Peyer's patch (tissue), 4 donors: ENCODE measurements at regions not wholly inside any gene's neighbourhood (a gene's known extent, or its start where the extent isn't known, plus 50 kb on each side); places are given as distances from the start of the nearest gene placed in this dataset.
"Not testable (repeated sequence)": the region's sequence is repeated elsewhere in the genome, so short reads cannot be mapped to it uniquely, and the experiment has no call there.

Source experiments
- CTCF ChIP-seq, 6 experiments: fragments of 450-650 bp in 4 of 6; fragments of 200-600 bp in 2 of 6; sonication (generic) in 1 of 6; IDR thresholded peaks; one replicate each; pipeline ENCODE4 v1.5.1; 2017 to 2019; ENCODE audit warnings: antibody characterized with exemption in 6 of 6, mild to moderate bottlenecking in 3 of 6, moderate library complexity in 1 of 6
- POLR2A ChIP-seq, 2 donors: fragments of 450-650 bp; IDR thresholded peaks; one replicate each; pipeline ENCODE4 v1.5.1; 2017; ENCODE audit warnings: antibody characterized with exemption in 2 of 2, mild to moderate bottlenecking in 2 of 2, moderate library complexity in 2 of 2

DNA sequence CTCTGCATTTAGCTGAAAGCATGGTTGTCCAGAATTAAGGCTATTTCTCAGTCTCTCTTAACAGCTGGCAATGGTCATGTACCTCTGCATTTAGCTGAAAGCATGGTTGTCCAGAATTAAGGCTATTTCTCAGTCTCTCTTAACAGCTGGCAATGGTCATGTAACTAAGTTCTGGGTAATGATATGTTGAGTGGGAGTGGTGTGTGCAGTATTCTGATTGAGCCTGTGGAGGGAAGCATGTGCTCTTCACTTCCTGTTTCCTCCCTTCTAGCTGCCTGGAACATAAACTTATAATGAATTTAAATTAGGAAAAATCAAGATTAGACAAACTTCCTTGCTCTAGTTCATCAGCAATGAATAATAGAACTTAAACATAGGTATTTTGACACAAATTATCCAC, 168.5 kb downstream of the MBL2 start:
- not testable (repeated sequence) for TF ChIP-seq CTCF, POLR2A (IDR thresholded peaks at IDR 0.05)
